Stomach (tissue), 4 donors: ENCODE measurements at regions not wholly inside any gene's neighbourhood (a gene's known extent, or its start where the extent isn't known, plus 50 kb on each side); places are given as distances from the start of the nearest gene placed in this dataset.

Source experiments
- EP300 ChIP-seq: sonication (generic); formaldehyde crosslinking; IDR thresholded peaks from one replicate; pipeline ENCODE4 v1.6.1; 2017; ENCODE audit warnings: antibody characterized with exemption
- POLR2A ChIP-seq, 4 donors: fragments of 450-650 bp; IDR thresholded peaks; one replicate each; pipeline ENCODE4 v1.6.1; 2016; ENCODE audit warnings: antibody characterized with exemption in 4 of 4, control low read depth in 2 of 4, mild to moderate bottlenecking in 1 of 4, moderate library complexity in 1 of 4
- POLR2AphosphoS5 ChIP-seq, 3 donors: sonication (generic); formaldehyde crosslinking; IDR thresholded peaks; one replicate each; pipeline ENCODE4 v1.6.1; 2016; ENCODE audit warnings: antibody characterized with exemption in 3 of 3
- TF ChIP-seq, protein P1 (sequence below), 7 experiments: fragments of 450-650 bp in 4 of 7; fragments of 200-600 bp in 3 of 7; sonication (generic) in 3 of 7; IDR thresholded peaks; one replicate each; pipeline ENCODE4 v1.5.1; 2016 to 2019; ENCODE audit warnings: antibody characterized with exemption in 7 of 7, control low read depth in 2 of 7, mild to moderate bottlenecking in 1 of 7

GRCh38 chr9:89886281-89886700 is 281.5 kb downstream of the GADD45G start:
- TF ChIP-seq, protein P1, sequence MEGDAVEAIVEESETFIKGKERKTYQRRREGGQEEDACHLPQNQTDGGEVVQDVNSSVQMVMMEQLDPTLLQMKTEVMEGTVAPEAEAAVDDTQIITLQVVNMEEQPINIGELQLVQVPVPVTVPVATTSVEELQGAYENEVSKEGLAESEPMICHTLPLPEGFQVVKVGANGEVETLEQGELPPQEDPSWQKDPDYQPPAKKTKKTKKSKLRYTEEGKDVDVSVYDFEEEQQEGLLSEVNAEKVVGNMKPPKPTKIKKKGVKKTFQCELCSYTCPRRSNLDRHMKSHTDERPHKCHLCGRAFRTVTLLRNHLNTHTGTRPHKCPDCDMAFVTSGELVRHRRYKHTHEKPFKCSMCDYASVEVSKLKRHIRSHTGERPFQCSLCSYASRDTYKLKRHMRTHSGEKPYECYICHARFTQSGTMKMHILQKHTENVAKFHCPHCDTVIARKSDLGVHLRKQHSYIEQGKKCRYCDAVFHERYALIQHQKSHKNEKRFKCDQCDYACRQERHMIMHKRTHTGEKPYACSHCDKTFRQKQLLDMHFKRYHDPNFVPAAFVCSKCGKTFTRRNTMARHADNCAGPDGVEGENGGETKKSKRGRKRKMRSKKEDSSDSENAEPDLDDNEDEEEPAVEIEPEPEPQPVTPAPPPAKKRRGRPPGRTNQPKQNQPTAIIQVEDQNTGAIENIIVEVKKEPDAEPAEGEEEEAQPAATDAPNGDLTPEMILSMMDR (IDR thresholded peaks at IDR 0.05): no peak
- TF ChIP-seq EP300: no peak
- no peak for TF ChIP-seq POLR2A (IDR thresholded peaks at IDR 0.05)
- TF ChIP-seq POLR2AphosphoS5 (IDR thresholded peaks at IDR 0.05): no peak
